ENCODE measurements at regions not wholly inside any gene's neighbourhood (a gene's known extent, or its start where the extent isn't known, plus 50 kb on each side); places are given as distances from the start of the nearest gene placed in this dataset.

DNA sequence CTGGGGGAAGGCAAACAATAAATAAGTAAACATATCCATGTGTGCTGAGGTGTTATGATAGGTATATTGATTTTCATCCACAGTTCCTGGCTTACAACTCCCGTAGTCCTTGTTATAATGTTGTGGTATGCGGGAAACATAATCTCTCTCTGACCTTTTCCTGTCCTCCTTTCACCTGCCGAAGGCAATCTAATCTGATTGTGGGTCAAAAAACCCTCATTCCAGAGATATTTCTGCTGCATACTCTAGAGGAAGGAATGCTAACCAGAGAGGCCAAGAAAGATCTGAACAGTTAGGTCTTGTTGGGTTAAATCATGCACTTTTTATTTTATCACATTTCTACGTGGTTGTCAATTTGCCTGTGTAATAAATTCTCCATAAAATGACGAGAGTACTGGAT lies 383.6 kb upstream of the SEMA6D start:
- TF ChIP-seq, protein P1, sequence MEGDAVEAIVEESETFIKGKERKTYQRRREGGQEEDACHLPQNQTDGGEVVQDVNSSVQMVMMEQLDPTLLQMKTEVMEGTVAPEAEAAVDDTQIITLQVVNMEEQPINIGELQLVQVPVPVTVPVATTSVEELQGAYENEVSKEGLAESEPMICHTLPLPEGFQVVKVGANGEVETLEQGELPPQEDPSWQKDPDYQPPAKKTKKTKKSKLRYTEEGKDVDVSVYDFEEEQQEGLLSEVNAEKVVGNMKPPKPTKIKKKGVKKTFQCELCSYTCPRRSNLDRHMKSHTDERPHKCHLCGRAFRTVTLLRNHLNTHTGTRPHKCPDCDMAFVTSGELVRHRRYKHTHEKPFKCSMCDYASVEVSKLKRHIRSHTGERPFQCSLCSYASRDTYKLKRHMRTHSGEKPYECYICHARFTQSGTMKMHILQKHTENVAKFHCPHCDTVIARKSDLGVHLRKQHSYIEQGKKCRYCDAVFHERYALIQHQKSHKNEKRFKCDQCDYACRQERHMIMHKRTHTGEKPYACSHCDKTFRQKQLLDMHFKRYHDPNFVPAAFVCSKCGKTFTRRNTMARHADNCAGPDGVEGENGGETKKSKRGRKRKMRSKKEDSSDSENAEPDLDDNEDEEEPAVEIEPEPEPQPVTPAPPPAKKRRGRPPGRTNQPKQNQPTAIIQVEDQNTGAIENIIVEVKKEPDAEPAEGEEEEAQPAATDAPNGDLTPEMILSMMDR (IDR thresholded peaks at IDR 0.05; ENCODE audit: low read depth, low read length, missing input control) = no peak
- TF ChIP-seq, protein P2, sequence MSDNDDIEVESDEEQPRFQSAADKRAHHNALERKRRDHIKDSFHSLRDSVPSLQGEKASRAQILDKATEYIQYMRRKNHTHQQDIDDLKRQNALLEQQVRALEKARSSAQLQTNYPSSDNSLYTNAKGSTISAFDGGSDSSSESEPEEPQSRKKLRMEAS (IDR thresholded peaks at IDR 0.05) = no peak
- TF ChIP-seq, protein P3, sequence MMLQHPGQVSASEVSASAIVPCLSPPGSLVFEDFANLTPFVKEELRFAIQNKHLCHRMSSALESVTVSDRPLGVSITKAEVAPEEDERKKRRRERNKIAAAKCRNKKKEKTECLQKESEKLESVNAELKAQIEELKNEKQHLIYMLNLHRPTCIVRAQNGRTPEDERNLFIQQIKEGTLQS (IDR thresholded peaks at IDR 0.05) = no peak
- no peak for TF ChIP-seq TAF1 (conservative IDR thresholded peaks at IDR 0.05)
- TF ChIP-seq, protein P4, sequence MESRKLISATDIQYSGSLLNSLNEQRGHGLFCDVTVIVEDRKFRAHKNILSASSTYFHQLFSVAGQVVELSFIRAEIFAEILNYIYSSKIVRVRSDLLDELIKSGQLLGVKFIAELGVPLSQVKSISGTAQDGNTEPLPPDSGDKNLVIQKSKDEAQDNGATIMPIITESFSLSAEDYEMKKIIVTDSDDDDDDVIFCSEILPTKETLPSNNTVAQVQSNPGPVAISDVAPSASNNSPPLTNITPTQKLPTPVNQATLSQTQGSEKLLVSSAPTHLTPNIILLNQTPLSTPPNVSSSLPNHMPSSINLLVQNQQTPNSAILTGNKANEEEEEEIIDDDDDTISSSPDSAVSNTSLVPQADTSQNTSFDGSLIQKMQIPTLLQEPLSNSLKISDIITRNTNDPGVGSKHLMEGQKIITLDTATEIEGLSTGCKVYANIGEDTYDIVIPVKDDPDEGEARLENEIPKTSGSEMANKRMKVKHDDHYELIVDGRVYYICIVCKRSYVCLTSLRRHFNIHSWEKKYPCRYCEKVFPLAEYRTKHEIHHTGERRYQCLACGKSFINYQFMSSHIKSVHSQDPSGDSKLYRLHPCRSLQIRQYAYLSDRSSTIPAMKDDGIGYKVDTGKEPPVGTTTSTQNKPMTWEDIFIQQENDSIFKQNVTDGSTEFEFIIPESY (IDR thresholded peaks at IDR 0.05) = no peak
- no peak for TF ChIP-seq YY1 (IDR thresholded peaks at IDR 0.05)
- TF ChIP-seq SP1 (IDR thresholded peaks at IDR 0.05) = no peak
- no peak for TF ChIP-seq RAD21 (IDR thresholded peaks at IDR 0.05)
- no peak for TF ChIP-seq GABPA (IDR thresholded peaks at IDR 0.05 in 1 of 2, conservative IDR thresholded peaks at IDR 0.05 in 1 of 2)
- TF ChIP-seq JUND (IDR thresholded peaks at IDR 0.05) = no peak
- TF ChIP-seq FOXA1 (IDR thresholded peaks at IDR 0.05) = no peak
- TF ChIP-seq, protein P5, sequence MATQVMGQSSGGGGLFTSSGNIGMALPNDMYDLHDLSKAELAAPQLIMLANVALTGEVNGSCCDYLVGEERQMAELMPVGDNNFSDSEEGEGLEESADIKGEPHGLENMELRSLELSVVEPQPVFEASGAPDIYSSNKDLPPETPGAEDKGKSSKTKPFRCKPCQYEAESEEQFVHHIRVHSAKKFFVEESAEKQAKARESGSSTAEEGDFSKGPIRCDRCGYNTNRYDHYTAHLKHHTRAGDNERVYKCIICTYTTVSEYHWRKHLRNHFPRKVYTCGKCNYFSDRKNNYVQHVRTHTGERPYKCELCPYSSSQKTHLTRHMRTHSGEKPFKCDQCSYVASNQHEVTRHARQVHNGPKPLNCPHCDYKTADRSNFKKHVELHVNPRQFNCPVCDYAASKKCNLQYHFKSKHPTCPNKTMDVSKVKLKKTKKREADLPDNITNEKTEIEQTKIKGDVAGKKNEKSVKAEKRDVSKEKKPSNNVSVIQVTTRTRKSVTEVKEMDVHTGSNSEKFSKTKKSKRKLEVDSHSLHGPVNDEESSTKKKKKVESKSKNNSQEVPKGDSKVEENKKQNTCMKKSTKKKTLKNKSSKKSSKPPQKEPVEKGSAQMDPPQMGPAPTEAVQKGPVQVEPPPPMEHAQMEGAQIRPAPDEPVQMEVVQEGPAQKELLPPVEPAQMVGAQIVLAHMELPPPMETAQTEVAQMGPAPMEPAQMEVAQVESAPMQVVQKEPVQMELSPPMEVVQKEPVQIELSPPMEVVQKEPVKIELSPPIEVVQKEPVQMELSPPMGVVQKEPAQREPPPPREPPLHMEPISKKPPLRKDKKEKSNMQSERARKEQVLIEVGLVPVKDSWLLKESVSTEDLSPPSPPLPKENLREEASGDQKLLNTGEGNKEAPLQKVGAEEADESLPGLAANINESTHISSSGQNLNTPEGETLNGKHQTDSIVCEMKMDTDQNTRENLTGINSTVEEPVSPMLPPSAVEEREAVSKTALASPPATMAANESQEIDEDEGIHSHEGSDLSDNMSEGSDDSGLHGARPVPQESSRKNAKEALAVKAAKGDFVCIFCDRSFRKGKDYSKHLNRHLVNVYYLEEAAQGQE (IDR thresholded peaks at IDR 0.05) = no peak
